IPS DF 6.9 (cell line): ENCODE measurements at regions not wholly inside any gene's neighbourhood (a gene's known extent, or its start where the extent isn't known, plus 50 kb on each side); places are given as distances from the start of the nearest gene placed in this dataset.

ENCODE experiments used
- DNase-seq: peaks from one replicate; pipeline ENCODE4 v3.0.0-alpha.2; 2013; ENCODE audit warnings: low read depth, low spot score
- H3K27ac ChIP-seq: one replicate; pipeline ENCODE4 v1.5.1; 2013; ENCODE audit warnings: low read length, control low read depth
- H3K27me3 ChIP-seq: 2 replicates; pipeline ENCODE4 v1.6.1; 2013; ENCODE audit warnings: mild to moderate bottlenecking, low read length; ENCODE audit not compliant: control insufficient read depth, insufficient read depth
- H3K36me3 ChIP-seq: 2 replicates; pipeline ENCODE4 v1.6.1; 2013; ENCODE audit warnings: low read length; ENCODE audit not compliant: control insufficient read depth, insufficient read depth
- H3K4me1 ChIP-seq: 2 replicates; pipeline ENCODE4 v1.6.1; 2013; ENCODE audit warnings: low read length; ENCODE audit not compliant: control insufficient read depth, insufficient read depth
- H3K4me3 ChIP-seq: 2 replicates; pipeline ENCODE4 v1.5.1; 2013; ENCODE audit warnings: mild to moderate bottlenecking, low read length
- H3K9me3 ChIP-seq: 2 replicates; pipeline ENCODE4 v1.6.1; 2013; ENCODE audit warnings: low read length, inconsistent platforms; ENCODE audit not compliant: control insufficient read depth, insufficient read depth
- WGBS: extraction: QIAGEN DNeasy Blood & Tissue Kit; methylation state at CpG from one replicate; pipeline ENCODE4 v1.1.7; 2013; ENCODE audit warnings: mixed read lengths, missing lambda C conversion rate; ENCODE audit not compliant: insufficient read length, insufficient coverage; 5-methylcytosine and 5-hydroxymethylcytosine counted together

- no CpG with 5 or more reads among the region's 3 CpGs for WGBS
Observed at GRCh38 chr12:90237841-90238240, 529.2 kb upstream of the ATP2B1 start.

DNA sequence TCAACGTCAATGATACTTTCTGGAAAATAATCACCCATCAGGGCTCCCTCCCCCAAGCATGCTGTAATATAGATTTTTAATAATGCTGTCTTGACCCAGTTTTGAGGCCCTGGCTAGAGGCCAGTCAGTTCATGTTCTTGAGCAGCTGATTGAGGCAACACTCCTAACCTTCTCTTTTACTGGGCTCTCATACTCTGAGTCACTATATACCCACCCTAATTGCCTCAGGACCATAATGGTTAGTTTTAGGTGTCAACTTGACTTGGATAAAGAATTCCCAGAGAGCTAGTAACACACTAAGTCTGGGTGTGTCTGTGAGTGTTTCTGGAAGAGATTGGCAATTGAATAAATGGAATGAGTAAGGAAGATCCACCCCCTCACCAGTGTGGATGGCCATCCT, 527.0 kb upstream of the ATP2B1 start:
- H3K27ac ChIP-seq: no peak overlapping the region
- WGBS: no CpG with 5 or more reads among the region's 1 CpG
- no peak overlapping the region for H3K4me3 ChIP-seq
- H3K27me3 ChIP-seq: no peaks in the 10 kb centered on the region
- no peak for DNase-seq
- no peaks in the 10 kb centered on the region for H3K36me3 ChIP-seq
- H3K4me1 ChIP-seq: no peaks in the 10 kb centered on the region
- H3K9me3 ChIP-seq: no peaks in the 10 kb centered on the region

More at GRCh38 chr12:90237841-90238240, 529.2 kb upstream of the ATP2B1 start:
- Histone ChIP-seq H3K27me3 (no peaks in the 10 kb centered on the region), H3K36me3 (no peaks in the 10 kb centered on the region), H3K4me3 (no peak overlapping the region), H3K27ac (no peak overlapping the region), H3K4me1 (no peaks in the 10 kb centered on the region), H3K9me3 (no peaks in the 10 kb centered on the region)
- DNase-seq: no peak

DNA sequence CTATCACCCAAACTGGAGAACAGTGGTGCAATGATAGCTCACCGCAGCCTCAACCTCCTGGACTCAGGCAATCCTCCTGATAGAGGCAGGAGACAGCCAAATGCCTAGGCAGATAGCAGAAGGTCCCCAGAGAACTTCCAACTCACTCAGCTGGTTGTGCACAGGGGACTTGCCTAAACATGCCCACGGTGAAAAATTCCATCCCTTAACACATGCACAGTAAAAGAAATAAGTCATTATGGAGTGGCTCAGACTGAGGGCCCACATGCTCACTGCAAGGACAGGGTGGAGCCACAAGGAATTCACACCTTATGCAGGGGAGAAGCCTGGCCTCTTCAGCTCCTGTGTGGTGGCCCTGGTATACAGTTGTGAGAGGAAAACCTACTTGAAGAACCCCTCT, 525.8 kb upstream of the ATP2B1 start:
- H3K27me3 ChIP-seq: no peaks in the 10 kb centered on the region
- no peak overlapping the region for H3K4me3 ChIP-seq
- H3K4me1 ChIP-seq: no peaks in the 10 kb centered on the region
- no peak overlapping the region for H3K27ac ChIP-seq
- no peaks in the 10 kb centered on the region for H3K36me3 ChIP-seq
- no peaks in the 10 kb centered on the region for H3K9me3 ChIP-seq
- no peak for DNase-seq
- WGBS: no CpG with 5 or more reads among the region's 2 CpGs

GRCh38 chr12:90233168-90234100, 524.8 kb upstream of the ATP2B1 start:
- no peaks in the 10 kb centered on the region for H3K4me1 ChIP-seq
- no peak overlapping the region for H3K4me3 ChIP-seq
- no peak for DNase-seq
- H3K36me3 ChIP-seq: no peaks in the 10 kb centered on the region
- H3K27ac ChIP-seq: no peak overlapping the region
- H3K9me3 ChIP-seq: no peaks in the 10 kb centered on the region
- no peaks in the 10 kb centered on the region for H3K27me3 ChIP-seq
- no CpG with 5 or more reads among the region's 6 CpGs for WGBS

GRCh38 chr12:90229407-90230170, 521.0 kb upstream of the ATP2B1 start:
- Histone ChIP-seq H3K4me1 (no peaks in the 10 kb centered on the region), H3K4me3 (no peak overlapping the region), H3K36me3 (no peaks in the 10 kb centered on the region), H3K9me3 (no peaks in the 10 kb centered on the region), H3K27ac (no peak overlapping the region), H3K27me3 (no peaks in the 10 kb centered on the region)
- DNase-seq: no peak
- no CpG with 5 or more reads among the region's 8 CpGs for WGBS

- Histone ChIP-seq H3K27ac (no peak overlapping the region), H3K4me3 (no peak overlapping the region)
- no peak for DNase-seq
Observed at GRCh38 chr12:90226211-90226610, 517.6 kb upstream of the ATP2B1 start.

GRCh38 chr12:90216815-90217214, 508.2 kb upstream of the ATP2B1 start:
- no peak for DNase-seq
- WGBS: no CpG with 5 or more reads among the region's 1 CpG

More at GRCh38 chr12:90226211-90226610, 517.6 kb upstream of the ATP2B1 start:
- no peaks in the 10 kb centered on the region for H3K36me3 ChIP-seq
- H3K4me1 ChIP-seq: no peaks in the 10 kb centered on the region
- H3K27me3 ChIP-seq: no peaks in the 10 kb centered on the region
- no peaks in the 10 kb centered on the region for H3K9me3 ChIP-seq

GRCh38 chr12:90216020-90216552, 507.4 kb upstream of the ATP2B1 start:
- WGBS: no CpG with 5 or more reads among the region's 3 CpGs
- H3K27ac ChIP-seq: no peak overlapping the region
- no peaks in the 10 kb centered on the region for H3K36me3 ChIP-seq
- no peaks in the 10 kb centered on the region for H3K27me3 ChIP-seq
- H3K4me1 ChIP-seq: no peaks in the 10 kb centered on the region
- H3K4me3 ChIP-seq: no peak overlapping the region
- no peak for DNase-seq
- H3K9me3 ChIP-seq: no peaks in the 10 kb centered on the region

More at GRCh38 chr12:90216815-90217214, 508.2 kb upstream of the ATP2B1 start:
- H3K27ac ChIP-seq: no peak overlapping the region
- no peak overlapping the region for H3K4me3 ChIP-seq
- H3K36me3 ChIP-seq: no peaks in the 10 kb centered on the region
- H3K9me3 ChIP-seq: no peaks in the 10 kb centered on the region
- H3K4me1 ChIP-seq: no peaks in the 10 kb centered on the region
- H3K27me3 ChIP-seq: no peaks in the 10 kb centered on the region

DNA sequence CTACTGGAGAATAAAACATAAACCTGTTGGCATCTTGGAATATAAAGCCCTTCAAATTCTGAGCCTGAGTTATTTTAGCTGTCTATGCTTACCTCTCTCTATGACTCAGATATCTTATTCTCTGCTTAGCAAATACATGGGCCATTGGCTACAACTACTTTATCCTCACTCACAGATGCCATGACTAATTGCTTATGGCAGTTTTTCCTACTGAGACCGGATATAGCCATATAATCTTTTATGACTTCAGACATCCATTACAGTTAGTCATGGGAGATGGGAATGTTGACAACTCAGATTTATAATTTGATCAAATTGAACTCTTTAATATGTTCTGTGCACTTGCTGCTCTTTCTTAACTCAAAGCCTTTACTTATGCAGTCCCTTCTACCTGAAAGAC, 502.4 kb upstream of the ATP2B1 start:
- Histone ChIP-seq H3K27me3 (no peaks in the 10 kb centered on the region), H3K36me3 (no peaks in the 10 kb centered on the region), H3K9me3 (no peaks in the 10 kb centered on the region; the same call in 1 of the 2 replicates), H3K27ac (no peak overlapping the region), H3K4me3 (no peak overlapping the region), H3K4me1 (no peaks in the 10 kb centered on the region)
- DNase-seq: no peak
- WGBS: no CpG with 5 or more reads among the region's 1 CpG

DNA sequence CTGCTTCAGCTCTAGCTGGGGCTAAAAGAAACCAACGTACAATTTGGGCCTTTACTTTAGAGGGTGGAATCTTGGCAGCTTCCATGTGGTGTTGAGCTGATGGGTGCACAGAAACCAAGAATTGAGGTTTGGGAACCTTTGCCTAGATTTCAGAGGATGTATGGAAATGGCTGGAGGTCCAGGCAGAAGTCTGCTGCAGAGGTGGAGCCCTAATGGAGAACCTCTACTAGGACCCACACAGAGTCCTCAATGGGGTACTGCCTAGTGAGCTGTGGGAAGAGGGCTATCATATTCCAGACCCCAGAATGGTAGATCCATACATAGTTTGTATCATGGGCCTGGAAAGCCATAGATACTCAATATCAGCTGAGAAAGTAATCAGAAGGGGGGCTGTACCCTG, 500.4 kb upstream of the ATP2B1 start:
- no peaks in the 10 kb centered on the region for H3K27me3 ChIP-seq
- DNase-seq: no peak
- no peaks in the 10 kb centered on the region for H3K36me3 ChIP-seq
- no peaks in the 10 kb centered on the region for H3K4me1 ChIP-seq
- H3K9me3 ChIP-seq: no peaks in the 10 kb centered on the region; the same call in 1 of the 2 replicates
- H3K27ac ChIP-seq: no peak overlapping the region
- no peak overlapping the region for H3K4me3 ChIP-seq
- WGBS: no CpG with 5 or more reads among the region's 1 CpG
